Fibroblast of lung (primary cell): ENCODE measurements at regions not wholly inside any gene's neighbourhood (a gene's known extent, or its start where the extent isn't known, plus 50 kb on each side); places are given as distances from the start of the nearest gene placed in this dataset.

Experiments
- DNase-seq, 2 donors: peaks; one replicate each; pipeline versions ENCODE4 v3.0.0 to v3.0.0-alpha.2; 2010; ENCODE audit warnings: low read depth in 2 of 2
- H2AFZ ChIP-seq: 2 replicates; pipeline ENCODE4 v1.5.1; 2012; ENCODE audit warnings: low read length, control low read depth, inconsistent platforms
- H3K27ac ChIP-seq: 2 replicates; pipeline ENCODE4 v1.5.1; 2011; ENCODE audit warnings: low read length, control low read depth; ENCODE audit not compliant: insufficient read depth
- H3K27me3 ChIP-seq: 2 replicates; pipeline ENCODE4 v1.5.1; 2011; ENCODE audit warnings: mild to moderate bottlenecking, low read length; ENCODE audit not compliant: control insufficient read depth, insufficient read depth
- H3K36me3 ChIP-seq: 2 replicates; pipeline ENCODE4 v1.5.1; 2011; ENCODE audit warnings: low read length; ENCODE audit not compliant: control insufficient read depth, insufficient read depth
- H3K4me1 ChIP-seq: 2 replicates; pipeline ENCODE4 v1.5.1; 2011; ENCODE audit warnings: low read length; ENCODE audit not compliant: control insufficient read depth, insufficient read depth; ENCODE audit errors: extremely low read depth
- H3K4me2 ChIP-seq: 2 replicates; pipeline ENCODE4 v1.5.1; 2011; ENCODE audit warnings: low read length, control low read depth; ENCODE audit not compliant: insufficient read depth; ENCODE audit errors: extremely low read depth
- H3K4me3 ChIP-seq, 4 experiments: fragments of 200-600 bp in 1 of 4; sonication (generic) in 1 of 4; replicated peaks in 1 of 4; 2 replicates each; pipeline ENCODE4 v1.5.1; 2011 to 2016; ENCODE audit warnings: low read length in 4 of 4, low read depth in 3 of 4, mild to moderate bottlenecking in 3 of 4, control low read depth in 2 of 4, inconsistent platforms in 1 of 4, mixed read lengths in 1 of 4; ENCODE audit not compliant: insufficient read depth in 1 of 4; ENCODE audit errors: control extremely low read depth in 1 of 4
- H3K79me2 ChIP-seq: 2 replicates; pipeline ENCODE4 v1.5.1; 2012; ENCODE audit warnings: mild to moderate bottlenecking, low read length, inconsistent platforms; ENCODE audit not compliant: control insufficient read depth, insufficient read depth
- H3K9ac ChIP-seq: 2 replicates; pipeline ENCODE4 v1.5.1; 2011; ENCODE audit warnings: mild to moderate bottlenecking, low read length, control low read depth; ENCODE audit not compliant: insufficient read depth
- H3K9me3 ChIP-seq: 2 replicates; pipeline ENCODE4 v1.5.1; 2012; ENCODE audit warnings: low read depth, low read length; ENCODE audit not compliant: control insufficient read depth, insufficient read depth
- H4K20me1 ChIP-seq: 2 replicates; pipeline ENCODE4 v1.5.1; 2011; ENCODE audit warnings: low read length; ENCODE audit not compliant: control insufficient read depth, insufficient read depth; ENCODE audit errors: extremely low read depth
- EZH2 ChIP-seq: IDR thresholded peaks from 2 replicates; pipeline ENCODE4 v1.5.1; 2012; ENCODE audit warnings: low read length, control low read depth, mild to moderate bottlenecking; ENCODE audit errors: missing control alignments
- TF ChIP-seq, protein P1 (sequence below), 2 donors: IDR thresholded peaks in 1 of 2; conservative IDR thresholded peaks in 1 of 2; 1 replicate in 1 of 2; 2 replicates in 1 of 2; pipeline ENCODE4 v1.5.1; 2011 to 2012; ENCODE audit warnings: low read length in 2 of 2, control low read depth in 1 of 2, inconsistent platforms in 1 of 2, low read depth in 1 of 2, mild to moderate bottlenecking in 1 of 2

DNA sequence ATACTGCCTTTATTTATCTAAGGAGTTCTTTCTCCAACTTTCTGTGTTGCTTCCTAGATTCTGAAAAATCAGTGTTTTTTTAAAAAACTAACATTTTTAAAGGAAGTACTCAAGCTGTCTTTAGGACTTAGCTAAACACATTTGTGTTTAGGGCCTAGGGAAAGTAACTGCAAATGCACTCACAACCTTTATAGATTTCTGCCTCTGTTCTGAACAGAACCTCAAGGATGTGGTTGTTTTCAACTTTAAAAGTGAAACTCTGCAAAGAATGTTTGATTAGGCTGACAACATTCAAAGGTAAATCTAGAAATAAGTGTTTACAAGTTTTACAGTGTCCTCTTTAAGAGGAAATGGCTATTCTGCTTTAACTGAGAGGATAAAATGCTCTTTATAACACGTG lies 55.4 kb upstream of the CNTN5 start:
- DNase-seq: no peak
- no peaks in the 10 kb centered on the region for H3K9me3 ChIP-seq
- no peak overlapping the region for H3K4me3 ChIP-seq
- H2AFZ ChIP-seq: no peak overlapping the region
- TF ChIP-seq, protein P1, sequence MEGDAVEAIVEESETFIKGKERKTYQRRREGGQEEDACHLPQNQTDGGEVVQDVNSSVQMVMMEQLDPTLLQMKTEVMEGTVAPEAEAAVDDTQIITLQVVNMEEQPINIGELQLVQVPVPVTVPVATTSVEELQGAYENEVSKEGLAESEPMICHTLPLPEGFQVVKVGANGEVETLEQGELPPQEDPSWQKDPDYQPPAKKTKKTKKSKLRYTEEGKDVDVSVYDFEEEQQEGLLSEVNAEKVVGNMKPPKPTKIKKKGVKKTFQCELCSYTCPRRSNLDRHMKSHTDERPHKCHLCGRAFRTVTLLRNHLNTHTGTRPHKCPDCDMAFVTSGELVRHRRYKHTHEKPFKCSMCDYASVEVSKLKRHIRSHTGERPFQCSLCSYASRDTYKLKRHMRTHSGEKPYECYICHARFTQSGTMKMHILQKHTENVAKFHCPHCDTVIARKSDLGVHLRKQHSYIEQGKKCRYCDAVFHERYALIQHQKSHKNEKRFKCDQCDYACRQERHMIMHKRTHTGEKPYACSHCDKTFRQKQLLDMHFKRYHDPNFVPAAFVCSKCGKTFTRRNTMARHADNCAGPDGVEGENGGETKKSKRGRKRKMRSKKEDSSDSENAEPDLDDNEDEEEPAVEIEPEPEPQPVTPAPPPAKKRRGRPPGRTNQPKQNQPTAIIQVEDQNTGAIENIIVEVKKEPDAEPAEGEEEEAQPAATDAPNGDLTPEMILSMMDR (conservative IDR thresholded peaks at IDR 0.05 in 1 of 2, IDR thresholded peaks at IDR 0.05 in 1 of 2; ENCODE audit: low read depth in 1 of 2, low read length in 2 of 2): no peak
- no peak overlapping the region for H3K4me2 ChIP-seq
- no peaks in the 10 kb centered on the region for H3K79me2 ChIP-seq
- no peaks in the 10 kb centered on the region for H4K20me1 ChIP-seq
- H3K27ac ChIP-seq: no peak overlapping the region
- H3K4me1 ChIP-seq: no peaks in the 10 kb centered on the region
- H3K9ac ChIP-seq: no peak overlapping the region
- no peaks in the 10 kb centered on the region for H3K27me3 ChIP-seq
- H3K36me3 ChIP-seq: no peaks in the 10 kb centered on the region

DNA sequence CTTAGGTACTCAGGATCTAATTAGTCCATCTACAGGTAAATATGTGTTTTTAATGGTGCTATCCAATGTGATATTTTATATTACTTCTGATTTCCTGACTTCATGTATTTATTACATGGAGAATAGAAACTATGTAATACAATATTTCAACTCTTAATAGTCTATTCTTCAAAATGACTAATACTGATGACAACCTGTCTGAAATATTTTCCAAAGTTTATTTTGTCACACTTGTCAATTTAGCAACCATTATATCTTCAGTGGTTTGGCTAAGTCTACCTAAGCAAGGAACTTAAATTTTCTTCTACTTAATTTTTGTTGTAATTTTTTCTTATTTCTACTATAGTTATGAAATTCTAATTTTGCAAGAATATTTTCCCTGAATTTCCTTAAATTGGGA lies 55.0 kb upstream of the CNTN5 start:
- H3K36me3 ChIP-seq: no peaks in the 10 kb centered on the region
- H2AFZ ChIP-seq: no peak overlapping the region

DNA sequence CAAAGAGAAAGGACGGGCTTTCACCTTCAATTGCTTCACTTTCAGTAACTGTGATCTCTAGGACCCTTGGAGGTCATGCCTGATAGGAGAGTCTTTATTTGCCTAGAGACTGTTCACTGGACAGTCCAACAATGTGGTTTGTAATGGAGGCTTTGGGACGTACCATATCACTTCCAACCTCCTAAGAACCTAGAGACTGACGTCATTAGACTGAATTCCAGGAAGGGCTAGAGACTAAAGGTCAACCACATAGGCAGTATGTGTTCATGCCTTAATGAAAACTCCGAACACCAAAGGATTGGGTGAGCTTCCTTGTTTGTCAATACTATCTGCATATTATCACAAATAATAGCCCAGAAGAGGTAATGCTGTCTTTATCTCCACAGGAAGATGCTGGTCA lies 53.7 kb upstream of the CNTN5 start:
- Histone ChIP-seq H3K4me1 (no peaks in the 10 kb centered on the region), H4K20me1 (no peaks in the 10 kb centered on the region), H3K27ac (no peak overlapping the region), H3K4me3 (no peak overlapping the region), H3K27me3 (no peaks in the 10 kb centered on the region), H3K4me2 (no peak overlapping the region), H3K9me3 (no peaks in the 10 kb centered on the region), H2AFZ (no peak overlapping the region), H3K9ac (no peak overlapping the region), H3K36me3 (no peaks in the 10 kb centered on the region), H3K79me2 (no peaks in the 10 kb centered on the region)
- TF ChIP-seq EZH2: no peak
- TF ChIP-seq, protein P1 (conservative IDR thresholded peaks at IDR 0.05 in 1 of 2, IDR thresholded peaks at IDR 0.05 in 1 of 2; ENCODE audit: low read depth in 1 of 2, low read length in 2 of 2): no peak
- DNase-seq: no peak

More for the DNA sequence above, 55.0 kb upstream of the CNTN5 start:
- no peaks in the 10 kb centered on the region for H3K4me1 ChIP-seq
- H4K20me1 ChIP-seq: no peaks in the 10 kb centered on the region
- H3K9me3 ChIP-seq: no peaks in the 10 kb centered on the region
- H3K27me3 ChIP-seq: no peaks in the 10 kb centered on the region
- TF ChIP-seq, protein P1 (conservative IDR thresholded peaks at IDR 0.05 in 1 of 2, IDR thresholded peaks at IDR 0.05 in 1 of 2; ENCODE audit: low read depth in 1 of 2, low read length in 2 of 2): no peak
- no peak for TF ChIP-seq EZH2
- H3K79me2 ChIP-seq: no peaks in the 10 kb centered on the region
- no peak overlapping the region for H3K4me3 ChIP-seq
- no peak overlapping the region for H3K9ac ChIP-seq
- no peak overlapping the region for H3K27ac ChIP-seq
- no peak for DNase-seq
- no peak overlapping the region for H3K4me2 ChIP-seq
